Osteocyte (in vitro differentiated cells): ENCODE measurements at regions not wholly inside any gene's neighbourhood (a gene's known extent, or its start where the extent isn't known, plus 50 kb on each side); places are given as distances from the start of the nearest gene placed in this dataset.

Experiments used
- DNase-seq: peaks from one replicate; pipeline ENCODE4 v3.0.0; 2021; ENCODE audit warnings: mixed read lengths; ENCODE audit not compliant: unreplicated experiment; ENCODE audit errors: extremely low spot score
- H3K27ac Mint-ChIP-seq: one replicate; pipeline ENCODE4 v1.8.0; 2021; ENCODE audit warnings: mild to moderate bottlenecking, mixed read lengths; ENCODE audit not compliant: unreplicated experiment
- H3K27me3 Mint-ChIP-seq: one replicate; pipeline ENCODE4 v1.8.0; 2021; ENCODE audit warnings: mixed read lengths; ENCODE audit not compliant: unreplicated experiment
- H3K36me3 Mint-ChIP-seq: one replicate; pipeline ENCODE4 v1.8.0; 2021; ENCODE audit warnings: mixed read lengths; ENCODE audit not compliant: unreplicated experiment
- H3K4me1 Mint-ChIP-seq: one replicate; pipeline ENCODE4 v1.8.0; 2021; ENCODE audit warnings: mixed read lengths; ENCODE audit not compliant: unreplicated experiment
- H3K4me3 Mint-ChIP-seq: one replicate; pipeline ENCODE4 v1.8.0; 2021; ENCODE audit warnings: mild to moderate bottlenecking, moderate library complexity, mixed read lengths; ENCODE audit not compliant: unreplicated experiment
- H3K9me3 Mint-ChIP-seq: one replicate; pipeline ENCODE4 v1.8.0; 2021; ENCODE audit warnings: mixed read lengths; ENCODE audit not compliant: unreplicated experiment
- TF ChIP-seq, protein P1 (sequence below): fragments of 200-600 bp; sonication (generic); IDR thresholded peaks from 2 replicates; pipeline ENCODE4 v1.5.0; 2021; ENCODE audit warnings: antibody characterized with exemption, mild to moderate bottlenecking, moderate library complexity

GRCh38 chr6:43987838-43988439 lies 139.3 kb downstream of the MRPL14 start:
- Mint-ChIP-seq H3K27me3 (peaks cover 33% of the 10 kb centered on the region), H3K4me1 (peaks cover 22% of the 10 kb centered on the region), H3K9me3 (no peaks in the 10 kb centered on the region), H3K4me3 (no peak overlapping the region), H3K27ac (no peak overlapping the region), H3K36me3 (no peaks in the 10 kb centered on the region)
- DNase-seq = no peak
- TF ChIP-seq, protein P1, sequence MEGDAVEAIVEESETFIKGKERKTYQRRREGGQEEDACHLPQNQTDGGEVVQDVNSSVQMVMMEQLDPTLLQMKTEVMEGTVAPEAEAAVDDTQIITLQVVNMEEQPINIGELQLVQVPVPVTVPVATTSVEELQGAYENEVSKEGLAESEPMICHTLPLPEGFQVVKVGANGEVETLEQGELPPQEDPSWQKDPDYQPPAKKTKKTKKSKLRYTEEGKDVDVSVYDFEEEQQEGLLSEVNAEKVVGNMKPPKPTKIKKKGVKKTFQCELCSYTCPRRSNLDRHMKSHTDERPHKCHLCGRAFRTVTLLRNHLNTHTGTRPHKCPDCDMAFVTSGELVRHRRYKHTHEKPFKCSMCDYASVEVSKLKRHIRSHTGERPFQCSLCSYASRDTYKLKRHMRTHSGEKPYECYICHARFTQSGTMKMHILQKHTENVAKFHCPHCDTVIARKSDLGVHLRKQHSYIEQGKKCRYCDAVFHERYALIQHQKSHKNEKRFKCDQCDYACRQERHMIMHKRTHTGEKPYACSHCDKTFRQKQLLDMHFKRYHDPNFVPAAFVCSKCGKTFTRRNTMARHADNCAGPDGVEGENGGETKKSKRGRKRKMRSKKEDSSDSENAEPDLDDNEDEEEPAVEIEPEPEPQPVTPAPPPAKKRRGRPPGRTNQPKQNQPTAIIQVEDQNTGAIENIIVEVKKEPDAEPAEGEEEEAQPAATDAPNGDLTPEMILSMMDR = no peak

DNA sequence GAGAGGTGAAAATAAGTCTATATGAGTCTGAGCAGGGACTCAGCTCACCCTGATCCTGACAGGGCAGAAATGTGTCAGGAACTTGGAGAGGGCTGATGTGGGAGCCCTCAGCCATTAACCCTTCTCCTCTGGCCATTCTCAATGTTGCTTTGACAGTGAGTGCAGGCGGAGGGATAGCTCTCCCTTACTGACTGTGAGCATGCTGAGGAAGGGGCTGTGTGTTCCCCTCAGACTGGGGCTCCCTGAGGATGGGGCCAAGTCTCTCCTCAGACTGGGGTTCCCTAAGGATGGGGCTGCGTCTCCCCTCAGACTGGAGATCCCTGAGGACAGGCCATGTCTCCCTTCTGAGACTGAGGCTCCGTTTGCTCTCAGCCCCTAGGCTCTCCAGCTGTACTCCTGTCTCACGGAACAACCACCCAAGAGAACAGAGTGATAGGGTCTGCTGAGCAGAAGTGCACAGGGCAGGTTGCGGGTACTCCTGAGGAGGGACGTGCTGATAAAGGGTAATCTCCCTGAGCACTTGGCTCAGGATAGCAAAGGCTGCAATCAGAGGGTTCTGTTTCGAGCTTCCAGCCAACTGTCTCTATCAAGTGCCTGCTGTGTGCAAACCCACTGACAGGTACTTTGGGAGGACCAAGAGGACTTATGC lies 141.0 kb downstream of the MRPL14 start:
- Mint-ChIP-seq H3K4me3 (no peak overlapping the region), H3K27me3 (peaks cover 33% of the 10 kb centered on the region), H3K27ac (no peak overlapping the region), H3K9me3 (no peaks in the 10 kb centered on the region), H3K36me3 (no peaks in the 10 kb centered on the region), H3K4me1 (peaks cover 22% of the 10 kb centered on the region)
- no peak for DNase-seq
- TF ChIP-seq, protein P1 = no peak

DNA sequence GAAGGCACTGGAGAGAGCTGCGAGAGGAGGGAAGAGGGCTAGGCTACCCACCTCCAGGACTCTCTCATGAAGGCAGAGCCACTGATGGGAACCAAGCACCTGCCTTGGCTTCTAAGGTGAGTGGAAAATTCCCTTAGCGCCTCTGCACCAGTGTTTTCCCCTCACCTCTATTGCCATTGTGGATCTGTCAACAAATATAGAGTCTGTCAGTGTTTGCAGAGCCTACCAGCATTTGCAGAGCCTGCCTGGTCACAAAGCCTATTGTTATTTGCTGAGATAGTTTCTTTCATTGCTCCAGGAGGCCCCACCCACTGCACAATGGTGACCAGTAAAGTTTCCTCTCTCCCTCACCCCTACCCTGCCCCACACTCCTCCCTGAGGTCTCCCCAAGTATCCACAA lies 141.9 kb downstream of the MRPL14 start:
- Mint-ChIP-seq H3K36me3 (no peaks in the 10 kb centered on the region), H3K9me3 (no peaks in the 10 kb centered on the region), H3K27me3 (peaks cover 35% of the 10 kb centered on the region), H3K27ac (no peak overlapping the region), H3K4me1 (peaks cover 13% of the 10 kb centered on the region), H3K4me3 (no peak overlapping the region)
- no peak for DNase-seq
- TF ChIP-seq, protein P1 = no peak

- TF ChIP-seq, protein P1 = no peak
- Mint-ChIP-seq H3K27ac (peak overlapping the region; percentile 71), H3K9me3 (no peaks in the 10 kb centered on the region), H3K36me3 (no peaks in the 10 kb centered on the region), H3K4me1 (peaks cover 9% of the 10 kb centered on the region), H3K4me3 (no peak overlapping the region), H3K27me3 (peaks cover 38% of the 10 kb centered on the region)
- no peak for DNase-seq
Observed at GRCh38 chr6:43984442-43985321, 142.6 kb downstream of the MRPL14 start.

- no peak overlapping the region for H3K4me3 Mint-ChIP-seq
- no peaks in the 10 kb centered on the region for H3K36me3 Mint-ChIP-seq
- peaks cover 39% of the 10 kb centered on the region for H3K27me3 Mint-ChIP-seq
- peaks cover 6% of the 10 kb centered on the region for H3K4me1 Mint-ChIP-seq
- H3K9me3 Mint-ChIP-seq = no peaks in the 10 kb centered on the region
- no peak for DNase-seq
- TF ChIP-seq, protein P1 = no peak
- H3K27ac Mint-ChIP-seq = no peak overlapping the region
Observed at GRCh38 chr6:43983632-43984031, 143.6 kb downstream of the MRPL14 start.
